Stomach (tissue), 4 donors: ENCODE measurements at regions not wholly inside any gene's neighbourhood (a gene's known extent, or its start where the extent isn't known, plus 50 kb on each side); places are given as distances from the start of the nearest gene placed in this dataset.
"Not testable (repeated sequence)": the region's sequence is repeated elsewhere in the genome, so short reads cannot be mapped to it uniquely, and the experiment has no call there.

Source experiments
- POLR2A ChIP-seq, 4 donors: fragments of 450-650 bp; IDR thresholded peaks; one replicate each; pipeline ENCODE4 v1.6.1; 2016; ENCODE audit warnings: antibody characterized with exemption in 4 of 4, control low read depth in 2 of 4, mild to moderate bottlenecking in 1 of 4, moderate library complexity in 1 of 4
- TF ChIP-seq, protein P1 (sequence below), 7 experiments: fragments of 450-650 bp in 4 of 7; fragments of 200-600 bp in 3 of 7; sonication (generic) in 3 of 7; IDR thresholded peaks; one replicate each; pipeline ENCODE4 v1.5.1; 2016 to 2019; ENCODE audit warnings: antibody characterized with exemption in 7 of 7, control low read depth in 2 of 7, mild to moderate bottlenecking in 1 of 7

DNA sequence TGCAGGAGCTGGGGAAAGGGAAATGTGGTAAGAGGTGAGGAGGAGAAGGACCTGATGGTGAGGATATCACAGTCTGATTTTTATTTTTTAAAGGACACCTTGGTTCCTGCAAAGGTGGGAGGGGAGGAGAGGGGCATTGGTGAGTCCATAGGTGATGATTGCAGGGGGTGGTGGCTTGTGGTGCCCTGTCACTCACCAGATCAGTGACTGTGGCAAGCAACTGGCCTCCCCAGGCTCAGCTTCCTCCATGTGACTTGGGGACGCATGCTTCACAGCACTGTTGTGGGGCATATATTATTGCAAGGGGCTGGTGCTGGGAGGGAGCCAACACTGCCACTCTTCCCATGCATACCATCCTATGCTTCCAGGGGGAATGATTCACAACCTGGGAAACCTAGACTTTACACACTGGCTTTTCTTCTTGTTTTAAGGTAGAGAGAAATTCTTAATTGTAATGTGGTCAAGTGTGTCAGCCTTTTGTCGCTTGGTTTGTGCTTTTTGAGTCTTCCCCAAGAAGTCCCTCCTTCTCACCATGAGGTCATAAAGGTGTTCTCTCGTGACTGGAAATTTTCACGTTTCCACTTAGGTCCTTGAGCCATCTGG is 106.8 kb upstream of the PLGLB2 start:
- TF ChIP-seq, protein P1, sequence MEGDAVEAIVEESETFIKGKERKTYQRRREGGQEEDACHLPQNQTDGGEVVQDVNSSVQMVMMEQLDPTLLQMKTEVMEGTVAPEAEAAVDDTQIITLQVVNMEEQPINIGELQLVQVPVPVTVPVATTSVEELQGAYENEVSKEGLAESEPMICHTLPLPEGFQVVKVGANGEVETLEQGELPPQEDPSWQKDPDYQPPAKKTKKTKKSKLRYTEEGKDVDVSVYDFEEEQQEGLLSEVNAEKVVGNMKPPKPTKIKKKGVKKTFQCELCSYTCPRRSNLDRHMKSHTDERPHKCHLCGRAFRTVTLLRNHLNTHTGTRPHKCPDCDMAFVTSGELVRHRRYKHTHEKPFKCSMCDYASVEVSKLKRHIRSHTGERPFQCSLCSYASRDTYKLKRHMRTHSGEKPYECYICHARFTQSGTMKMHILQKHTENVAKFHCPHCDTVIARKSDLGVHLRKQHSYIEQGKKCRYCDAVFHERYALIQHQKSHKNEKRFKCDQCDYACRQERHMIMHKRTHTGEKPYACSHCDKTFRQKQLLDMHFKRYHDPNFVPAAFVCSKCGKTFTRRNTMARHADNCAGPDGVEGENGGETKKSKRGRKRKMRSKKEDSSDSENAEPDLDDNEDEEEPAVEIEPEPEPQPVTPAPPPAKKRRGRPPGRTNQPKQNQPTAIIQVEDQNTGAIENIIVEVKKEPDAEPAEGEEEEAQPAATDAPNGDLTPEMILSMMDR (IDR thresholded peaks at IDR 0.05) = not testable (repeated sequence)
- not testable (repeated sequence) for TF ChIP-seq POLR2A (IDR thresholded peaks at IDR 0.05)
